ENCODE measurements at regions not wholly inside any gene's neighbourhood (a gene's known extent, or its start where the extent isn't known, plus 50 kb on each side); places are given as distances from the start of the nearest gene placed in this dataset.

DNA sequence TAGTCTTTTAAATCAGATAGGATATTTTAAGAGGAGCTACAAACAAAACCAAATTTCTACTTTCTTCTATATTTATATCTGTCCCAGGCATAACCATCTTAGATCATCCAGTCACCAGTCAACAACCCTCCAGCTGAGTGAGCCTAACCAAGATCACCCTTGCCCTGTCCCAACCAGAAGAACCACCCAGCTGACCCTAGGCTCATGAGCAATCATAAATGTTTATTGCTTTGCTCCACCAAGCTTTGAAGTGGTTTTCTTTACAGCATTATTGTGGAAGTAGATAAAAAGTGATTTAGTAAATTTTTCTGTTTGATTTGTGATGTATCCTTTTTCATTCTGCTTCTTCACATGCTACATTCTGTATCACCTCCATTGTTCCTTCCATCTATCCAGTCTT is 167.2 kb upstream of the PIEZO2 start:
- Histone ChIP-seq H3K4me3 (ENCODE audit: insufficient read depth, low read length) (no peak overlapping the region), H3K9me3 (ENCODE audit: low read depth, low read length) (no peaks in the 10 kb centered on the region), H3K36me3 (ENCODE audit: insufficient read depth, low read length) (no peaks in the 10 kb centered on the region), H3K27me3 (ENCODE audit: insufficient read depth, low read length) (no peaks in the 10 kb centered on the region), H2AFZ (ENCODE audit: low read length) (no peak overlapping the region), H3K79me2 (ENCODE audit: insufficient read depth, low read length) (no peaks in the 10 kb centered on the region), H3K4me1 (ENCODE audit: insufficient read depth, low read length) (peaks cover 10% of the 10 kb centered on the region), H4K20me1 (ENCODE audit: insufficient read depth, low read length) (no peaks in the 10 kb centered on the region), H3K27ac (ENCODE audit: low read depth, low read length) (no peak overlapping the region), H3K4me2 (ENCODE audit: insufficient read depth, low read length) (no peak overlapping the region)
- TF ChIP-seq, protein P1, sequence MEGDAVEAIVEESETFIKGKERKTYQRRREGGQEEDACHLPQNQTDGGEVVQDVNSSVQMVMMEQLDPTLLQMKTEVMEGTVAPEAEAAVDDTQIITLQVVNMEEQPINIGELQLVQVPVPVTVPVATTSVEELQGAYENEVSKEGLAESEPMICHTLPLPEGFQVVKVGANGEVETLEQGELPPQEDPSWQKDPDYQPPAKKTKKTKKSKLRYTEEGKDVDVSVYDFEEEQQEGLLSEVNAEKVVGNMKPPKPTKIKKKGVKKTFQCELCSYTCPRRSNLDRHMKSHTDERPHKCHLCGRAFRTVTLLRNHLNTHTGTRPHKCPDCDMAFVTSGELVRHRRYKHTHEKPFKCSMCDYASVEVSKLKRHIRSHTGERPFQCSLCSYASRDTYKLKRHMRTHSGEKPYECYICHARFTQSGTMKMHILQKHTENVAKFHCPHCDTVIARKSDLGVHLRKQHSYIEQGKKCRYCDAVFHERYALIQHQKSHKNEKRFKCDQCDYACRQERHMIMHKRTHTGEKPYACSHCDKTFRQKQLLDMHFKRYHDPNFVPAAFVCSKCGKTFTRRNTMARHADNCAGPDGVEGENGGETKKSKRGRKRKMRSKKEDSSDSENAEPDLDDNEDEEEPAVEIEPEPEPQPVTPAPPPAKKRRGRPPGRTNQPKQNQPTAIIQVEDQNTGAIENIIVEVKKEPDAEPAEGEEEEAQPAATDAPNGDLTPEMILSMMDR (IDR thresholded peaks at IDR 0.05; ENCODE audit: extremely low read depth, low read depth, low read length) = no peak
- no peak for DNase-seq (ENCODE audit: insufficient read length, low spot score, missing footprints)

DNA sequence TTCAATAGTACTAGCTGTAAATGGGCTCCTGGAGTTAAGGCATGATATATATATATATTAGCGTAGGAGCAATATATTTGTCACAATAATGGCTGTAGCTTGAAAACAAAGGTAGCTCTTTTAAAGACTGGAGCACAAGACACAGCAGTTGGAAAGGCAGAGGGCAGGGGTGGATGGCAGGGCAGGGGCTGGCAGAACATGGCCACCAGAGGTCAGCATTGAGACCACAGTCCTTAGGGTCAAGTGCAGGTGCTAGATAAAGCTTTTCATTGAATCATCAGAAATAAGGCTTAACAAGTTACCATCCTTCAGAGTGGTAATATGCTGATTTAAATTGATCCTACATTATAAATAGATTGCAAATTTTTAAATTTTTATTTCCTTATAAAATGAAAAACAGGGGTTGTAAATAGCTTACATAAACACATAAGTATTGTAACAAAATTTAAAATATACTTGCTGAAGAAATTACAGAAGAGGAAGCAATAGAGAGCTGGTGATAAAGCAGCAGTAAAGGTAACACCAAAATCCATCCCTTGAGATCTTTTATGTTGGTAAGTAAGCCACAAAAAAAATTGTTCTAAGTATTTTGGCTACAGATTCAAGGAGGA is 161.2 kb upstream of the PIEZO2 start:
- no peaks in the 10 kb centered on the region for H3K27me3 ChIP-seq (ENCODE audit: insufficient read depth, low read length)
- no peak overlapping the region for H3K4me3 ChIP-seq (ENCODE audit: insufficient read depth, low read length)
- DNase-seq (ENCODE audit: insufficient read length, low spot score, missing footprints) = no peak
- H2AFZ ChIP-seq (ENCODE audit: low read length) = no peak overlapping the region
- no peak overlapping the region for H3K4me2 ChIP-seq (ENCODE audit: insufficient read depth, low read length)
- TF ChIP-seq, protein P1 (IDR thresholded peaks at IDR 0.05; ENCODE audit: extremely low read depth, low read depth, low read length) = peak; percentile 85
- H3K27ac ChIP-seq (ENCODE audit: low read depth, low read length) = no peak overlapping the region
- H3K4me1 ChIP-seq (ENCODE audit: insufficient read depth, low read length) = peaks cover 11% of the 10 kb centered on the region
- H4K20me1 ChIP-seq (ENCODE audit: insufficient read depth, low read length) = no peaks in the 10 kb centered on the region
- H3K36me3 ChIP-seq (ENCODE audit: insufficient read depth, low read length) = no peaks in the 10 kb centered on the region
- H3K79me2 ChIP-seq (ENCODE audit: insufficient read depth, low read length) = no peaks in the 10 kb centered on the region
- H3K9me3 ChIP-seq (ENCODE audit: low read depth, low read length) = no peaks in the 10 kb centered on the region

DNA sequence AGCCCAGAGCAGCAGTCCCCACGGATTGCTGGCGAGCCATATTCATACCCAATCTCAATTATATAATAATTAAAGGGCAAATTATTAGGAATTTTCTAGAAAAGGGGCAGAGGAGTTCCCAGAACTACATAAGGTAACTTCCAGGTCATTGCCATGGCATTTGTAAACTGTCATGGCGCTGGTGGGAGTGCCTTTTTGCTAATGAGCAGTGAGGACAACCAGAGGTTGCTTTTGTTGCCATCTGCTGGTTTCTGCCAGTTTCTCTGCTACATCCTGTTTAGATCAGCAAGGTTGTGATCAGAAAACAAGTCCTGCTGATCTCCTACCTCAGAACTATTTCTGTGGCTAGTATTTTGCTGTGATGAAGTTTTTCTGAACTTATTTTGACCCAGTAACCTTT is 159.8 kb upstream of the PIEZO2 start:
- Histone ChIP-seq H3K27me3 (ENCODE audit: insufficient read depth, low read length) (no peaks in the 10 kb centered on the region), H3K4me1 (ENCODE audit: insufficient read depth, low read length) (peaks cover 11% of the 10 kb centered on the region), H3K4me2 (ENCODE audit: insufficient read depth, low read length) (no peak overlapping the region), H3K27ac (ENCODE audit: low read depth, low read length) (no peak overlapping the region), H3K9me3 (ENCODE audit: low read depth, low read length) (no peaks in the 10 kb centered on the region), H3K36me3 (ENCODE audit: insufficient read depth, low read length) (no peaks in the 10 kb centered on the region), H3K4me3 (ENCODE audit: insufficient read depth, low read length) (no peak overlapping the region), H3K79me2 (ENCODE audit: insufficient read depth, low read length) (no peaks in the 10 kb centered on the region), H4K20me1 (ENCODE audit: insufficient read depth, low read length) (no peaks in the 10 kb centered on the region), H2AFZ (ENCODE audit: low read length) (no peak overlapping the region)
- TF ChIP-seq, protein P1 (IDR thresholded peaks at IDR 0.05; ENCODE audit: extremely low read depth, low read depth, low read length) = peak; percentile 43
- no peak for DNase-seq (ENCODE audit: insufficient read length, low spot score, missing footprints)

DNA sequence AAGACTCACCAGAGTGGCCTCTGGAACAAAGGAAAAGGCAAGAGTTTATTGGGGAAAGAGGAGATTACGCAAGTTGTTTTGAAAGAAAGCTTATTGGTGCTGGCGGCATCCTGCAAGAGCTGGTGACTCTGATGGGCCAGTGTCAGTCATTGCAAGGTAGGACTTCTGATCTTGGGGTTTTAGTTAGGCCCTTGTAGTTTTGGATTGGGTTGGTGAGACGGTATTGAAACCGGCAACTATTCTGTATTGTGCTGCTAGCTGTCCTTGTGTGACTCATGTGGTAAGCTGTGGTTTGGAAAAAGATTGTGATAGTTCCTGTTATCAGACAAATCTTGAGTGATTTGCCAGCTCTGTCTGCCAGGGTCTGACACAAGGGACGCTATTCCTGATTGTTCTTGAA is 159.1 kb upstream of the PIEZO2 start:
- Histone ChIP-seq H3K27ac (ENCODE audit: low read depth, low read length) (no peak overlapping the region), H3K9me3 (ENCODE audit: low read depth, low read length) (no peaks in the 10 kb centered on the region), H3K4me2 (ENCODE audit: insufficient read depth, low read length) (no peak overlapping the region), H3K36me3 (ENCODE audit: insufficient read depth, low read length) (no peaks in the 10 kb centered on the region), H3K79me2 (ENCODE audit: insufficient read depth, low read length) (no peaks in the 10 kb centered on the region), H2AFZ (ENCODE audit: low read length) (peak overlapping the region; percentile 32), H3K27me3 (ENCODE audit: insufficient read depth, low read length) (no peaks in the 10 kb centered on the region), H3K4me3 (ENCODE audit: insufficient read depth, low read length) (no peak overlapping the region), H4K20me1 (ENCODE audit: insufficient read depth, low read length) (no peaks in the 10 kb centered on the region), H3K4me1 (ENCODE audit: insufficient read depth, low read length) (peaks cover 11% of the 10 kb centered on the region)
- no peak for DNase-seq (ENCODE audit: insufficient read length, low spot score, missing footprints)
- TF ChIP-seq, protein P1 (IDR thresholded peaks at IDR 0.05; ENCODE audit: extremely low read depth, low read depth, low read length) = no peak

Measured in osteoblast (primary cell).